NOMO-1 treated with DMSO at 0.1 percent for 48 hours (cell line): ENCODE measurements at regions not wholly inside any gene's neighbourhood (a gene's known extent, or its start where the extent isn't known, plus 50 kb on each side); places are given as distances from the start of the nearest gene placed in this dataset.
"Not testable (repeated sequence)": the region's sequence is repeated elsewhere in the genome, so short reads cannot be mapped to it uniquely, and the experiment has no call there.

Experiments
- DNase-seq: peaks from one replicate; lab custom pipeline; 2025; ENCODE audit not compliant: unreplicated experiment; lab: John Stamatoyannopoulos, UW

GRCh38 chr16:64365448-64365931 is 756.4 kb downstream of the CDH11 start:
- no peak for DNase-seq

GRCh38 chr16:64364894-64365293 is 757.0 kb downstream of the CDH11 start:
- DNase-seq: no peak

- DNase-seq: no peak
Observed at GRCh38 chr16:64364416-64364815, 757.4 kb downstream of the CDH11 start.

GRCh38 chr16:64364016-64364415 is 757.8 kb downstream of the CDH11 start:
- no peak for DNase-seq

GRCh38 chr16:64363039-64363438 is 758.8 kb downstream of the CDH11 start:
- no peak for DNase-seq

- DNase-seq: no peak
Observed at GRCh38 chr16:64362193-64362592, 759.7 kb downstream of the CDH11 start.

GRCh38 chr16:64361753-64362152 is 760.1 kb downstream of the CDH11 start:
- DNase-seq: no peak

- no peak for DNase-seq
Observed at GRCh38 chr16:64358291-64358690, 763.6 kb downstream of the CDH11 start.

- peak; percentile 71 for DNase-seq
Observed at GRCh38 chr16:64356267-64356666, 765.6 kb downstream of the CDH11 start.

GRCh38 chr16:64352246-64352645 is 769.6 kb downstream of the CDH11 start:
- no peak for DNase-seq

GRCh38 chr16:64351121-64351520 is 770.7 kb downstream of the CDH11 start:
- DNase-seq: no peak

- DNase-seq: no peak
Observed at GRCh38 chr16:64346080-64346479, 775.8 kb downstream of the CDH11 start.

GRCh38 chr16:64345142-64345541 is 776.7 kb downstream of the CDH11 start:
- DNase-seq: no peak

GRCh38 chr16:64343820-64344443 is 777.9 kb downstream of the CDH11 start:
- DNase-seq: not testable (repeated sequence)

- DNase-seq: no peak
Observed at GRCh38 chr16:64343061-64343819, 778.6 kb downstream of the CDH11 start.

- not testable (repeated sequence) for DNase-seq
Observed at GRCh38 chr16:64341336-64341735, 780.5 kb downstream of the CDH11 start.

- no peak for DNase-seq
Observed at GRCh38 chr16:64339052-64339770, 782.7 kb downstream of the CDH11 start.

GRCh38 chr16:64321881-64322280 is 800.0 kb downstream of the CDH11 start:
- no peak for DNase-seq

GRCh38 chr16:64321066-64321465 is 800.8 kb downstream of the CDH11 start:
- DNase-seq: no peak

GRCh38 chr16:64317601-64318000 is 804.3 kb downstream of the CDH11 start:
- peak; percentile 28 for DNase-seq

GRCh38 chr16:64313726-64314125 is 808.1 kb downstream of the CDH11 start:
- no peak for DNase-seq

GRCh38 chr16:64312980-64313379 is 808.9 kb downstream of the CDH11 start:
- DNase-seq: no peak
